ENCODE measurements at regions not wholly inside any gene's neighbourhood (a gene's known extent, or its start where the extent isn't known, plus 50 kb on each side); places are given as distances from the start of the nearest gene placed in this dataset.

GRCh38 chr18:10094655-10095054 lies 180.8 kb downstream of the VAPA start:
- no peak for TF ChIP-seq CTCF (IDR thresholded peaks at IDR 0.05; ENCODE audit: low read length)
- TF ChIP-seq EZH2phosphoT487 (IDR thresholded peaks at IDR 0.05; ENCODE audit: low read length): no peak

Data from MM.1S (cell line).